AG04450 (cell line): ENCODE measurements at regions not wholly inside any gene's neighbourhood (a gene's known extent, or its start where the extent isn't known, plus 50 kb on each side); places are given as distances from the start of the nearest gene placed in this dataset.

Experiments
- CTCF ChIA-PET: fragments of 300-600, 350-600 bp; formaldehyde crosslinking; extraction: SDS; loops from one replicate; lab custom pipeline; 2022; ENCODE audit warnings: antibody characterized with exemption, inconsistent platforms; lab: Charles Lee
- POLR2A ChIA-PET: fragments of 350-600 bp; formaldehyde crosslinking; extraction: SDS; loops from one replicate; lab custom pipeline; 2021; ENCODE audit warnings: antibody characterized with exemption, inconsistent platforms; lab: Yijun Ruan, JAX
- DNase-seq: peaks from one replicate; pipeline ENCODE4 v3.0.0-alpha.2; 2011; ENCODE audit warnings: low read depth, low spot score
- H3K27ac ChIP-seq: one replicate; pipeline ENCODE4 v1.5.1; 2012; ENCODE audit warnings: low read depth, low read length, control low read depth
- H3K27me3 ChIP-seq: one replicate; pipeline ENCODE4 v1.6.0; 2012; ENCODE audit warnings: low read length; ENCODE audit not compliant: control insufficient read depth, insufficient read depth
- H3K4me3 ChIP-seq: 2 replicates; pipeline ENCODE4 v1.5.1; 2011; ENCODE audit warnings: mild to moderate bottlenecking, low read depth, low read length, control low read depth
- H3K9me3 ChIP-seq: 2 replicates; pipeline ENCODE4 v1.5.1; 2012; ENCODE audit warnings: low read length; ENCODE audit not compliant: control insufficient read depth, insufficient read depth
- CTCF ChIP-seq: IDR thresholded peaks from 2 replicates; pipeline ENCODE4 v1.5.1; 2011; ENCODE audit warnings: low read depth, low read length, control low read depth, inconsistent platforms

- no peak for DNase-seq
- Histone ChIP-seq H3K4me3 (no peak overlapping the region), H3K9me3 (no peaks in the 10 kb centered on the region), H3K27ac (no peak overlapping the region), H3K27me3 (peaks cover 3% of the 10 kb centered on the region)
- no peak for TF ChIP-seq CTCF
- POLR2A ChIA-PET = no interaction called here
- CTCF ChIA-PET = interaction anchor here (1.0 to 4.0 kb wide), 3 partner anchors 9 to 190 kb away, joined by 3 to 39 read pairs (median 3); no protein-coding TSS in a partner anchor
These were observed 97.6 kb upstream of the CLMP start for GRCh38 chr11:123292647-123293046.

DNA sequence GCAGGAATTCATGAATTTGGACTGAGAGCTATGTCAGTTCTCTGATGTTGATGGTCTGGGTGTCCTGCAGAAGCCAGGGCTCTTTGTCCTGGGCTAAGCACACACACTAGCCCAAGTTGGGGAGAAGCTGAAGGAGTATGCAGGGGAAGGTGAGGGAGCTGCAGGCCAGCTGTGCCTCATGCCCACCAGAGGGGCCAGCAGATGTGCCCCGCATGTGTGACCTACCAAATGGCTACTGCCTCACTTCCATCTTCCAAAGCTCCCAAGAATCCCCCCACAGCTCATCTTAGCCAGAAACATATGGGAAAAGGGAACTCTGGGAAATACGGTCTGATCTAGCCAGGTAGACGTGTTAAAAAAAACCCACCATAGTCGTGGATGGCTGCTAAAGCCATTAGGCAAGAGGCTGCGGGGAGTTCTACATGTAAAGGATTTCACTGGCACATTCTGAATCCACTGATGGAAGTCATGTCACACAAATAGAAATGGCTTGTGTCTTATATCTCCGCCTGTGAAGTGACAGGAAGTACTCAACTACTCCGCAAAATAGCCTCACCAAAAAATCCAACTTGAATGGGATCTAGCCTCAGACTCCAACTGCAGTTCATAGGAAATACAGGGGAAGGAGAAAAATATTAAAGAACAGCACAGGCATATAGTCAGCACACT, 96.3 kb upstream of the CLMP start:
- no peak overlapping the region for H3K27ac ChIP-seq
- ChIA-PET CTCF (interaction anchor here (1.1 to 4.0 kb wide), 3 partner anchors 10 to 189 kb away, joined by 3 to 39 read pairs (median 5); no protein-coding TSS in a partner anchor), POLR2A (no interaction called here)
- DNase-seq = no peak
- no peak overlapping the region for H3K4me3 ChIP-seq
- H3K27me3 ChIP-seq = peaks cover 5% of the 10 kb centered on the region
- TF ChIP-seq CTCF = no peak
- H3K9me3 ChIP-seq = no peaks in the 10 kb centered on the region

DNA sequence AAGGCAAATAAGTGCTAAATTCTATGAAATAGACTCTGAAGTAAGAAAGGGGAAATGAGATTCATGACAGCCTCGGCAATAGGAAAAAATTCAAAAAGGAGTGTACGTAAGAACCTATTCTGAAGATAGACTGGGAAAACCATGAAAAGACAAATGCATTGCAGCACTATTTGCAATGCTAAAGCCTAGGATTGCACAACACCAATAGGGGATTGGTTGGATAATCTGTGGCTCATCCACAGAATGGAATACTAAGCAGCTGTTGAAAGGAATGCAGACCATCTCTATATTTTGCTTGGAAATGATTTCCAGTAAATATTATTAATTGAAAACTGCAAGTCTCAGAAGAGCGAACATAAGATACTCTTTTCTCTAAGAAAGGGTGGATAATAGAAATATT, 91.7 kb upstream of the CLMP start:
- CTCF ChIA-PET = no interaction called here
- POLR2A ChIA-PET = no interaction called here

DNA sequence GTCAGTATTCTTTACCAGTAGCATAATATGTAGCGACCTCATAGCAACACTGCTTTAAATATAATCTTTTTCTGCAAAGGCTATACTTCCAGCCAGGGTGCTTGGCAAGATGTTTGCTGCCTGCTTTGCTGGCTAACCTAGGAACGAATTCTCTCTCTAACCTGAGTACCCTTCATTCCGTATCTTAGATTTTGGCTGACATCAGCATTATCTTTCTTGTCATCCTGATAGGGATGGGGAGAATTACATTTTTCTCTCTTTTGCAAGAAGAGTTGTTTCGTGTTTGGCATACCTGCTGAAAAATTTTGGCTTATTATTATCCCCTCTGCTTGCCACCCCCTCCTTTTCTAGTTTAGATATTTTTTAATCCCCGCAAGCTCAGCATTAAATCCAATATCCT, 91.2 kb upstream of the CLMP start:
- CTCF ChIA-PET = interaction anchor here (0.6 to 0.8 kb wide), 3 partner anchors 25 to 364 kb away, joined by 3 to 6 read pairs (median 3); no protein-coding TSS in a partner anchor
- no peak overlapping the region for H3K27ac ChIP-seq
- POLR2A ChIA-PET = no interaction called here
- H3K4me3 ChIP-seq = no peak overlapping the region
- DNase-seq = no peak
- no peaks in the 10 kb centered on the region for H3K9me3 ChIP-seq
- TF ChIP-seq CTCF = no peak
- peaks cover 23% of the 10 kb centered on the region for H3K27me3 ChIP-seq

More for the DNA sequence above, 91.7 kb upstream of the CLMP start:
- no peaks in the 10 kb centered on the region for H3K9me3 ChIP-seq
- H3K27ac ChIP-seq = no peak overlapping the region
- H3K4me3 ChIP-seq = no peak overlapping the region
- TF ChIP-seq CTCF = no peak
- no peak for DNase-seq
- H3K27me3 ChIP-seq = peaks cover 26% of the 10 kb centered on the region

DNA sequence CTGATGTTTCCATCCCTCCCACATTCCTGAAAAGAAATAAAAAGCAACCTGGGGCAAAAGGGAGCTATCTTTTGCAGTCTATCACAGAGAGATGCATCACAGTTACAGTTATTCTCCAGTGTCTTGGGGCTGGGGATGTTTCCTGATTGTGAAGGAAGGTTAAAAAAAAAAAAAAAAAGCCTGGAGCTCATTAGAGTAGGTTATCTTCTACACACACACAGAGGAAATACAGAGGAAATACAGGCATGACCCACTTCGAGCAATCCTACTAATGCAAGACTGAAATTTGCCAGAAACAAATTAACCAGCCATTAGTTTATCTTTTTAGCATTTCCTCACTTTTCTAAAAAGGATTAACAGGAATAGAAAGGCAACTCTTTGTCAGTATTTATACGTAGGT, 89.4 kb upstream of the CLMP start:
- Histone ChIP-seq H3K27me3 (peaks cover 23% of the 10 kb centered on the region), H3K27ac (no peak overlapping the region), H3K4me3 (no peak overlapping the region), H3K9me3 (no peaks in the 10 kb centered on the region)
- no peak for TF ChIP-seq CTCF
- DNase-seq = no peak
- POLR2A ChIA-PET = interaction anchor here (0.7 kb wide), 1 partner anchor 265 kb away, joined by 3 read pairs; no protein-coding TSS in a partner anchor
- CTCF ChIA-PET = interaction anchor here (0.6 to 1.4 kb wide), 4 partner anchors 17 to 360 kb away, joined by 3 to 14 read pairs (median 4); no protein-coding TSS in a partner anchor
